ENCODE measurements at regions not wholly inside any gene's neighbourhood (a gene's known extent, or its start where the extent isn't known, plus 50 kb on each side); places are given as distances from the start of the nearest gene placed in this dataset.

GRCh38 chr21:16976193-16976592, 536.6 kb upstream of the CXADR start:
- no peak for DNase-seq (ENCODE audit: low read depth in 4 of 4, low spot score in 1 of 4)

GRCh38 chr21:16978309-16978895, 534.4 kb upstream of the CXADR start:
- no peak for DNase-seq (ENCODE audit: low read depth in 4 of 4, low spot score in 1 of 4)

GRCh38 chr21:16979574-16979973, 533.3 kb upstream of the CXADR start:
- DNase-seq (ENCODE audit: low read depth in 4 of 4, low spot score in 1 of 4), result no peak

GRCh38 chr21:16983420-16983819, 529.4 kb upstream of the CXADR start:
- DNase-seq (ENCODE audit: low read depth in 4 of 4, low spot score in 1 of 4), result no peak

GRCh38 chr21:16992448-16992847, 520.4 kb upstream of the CXADR start:
- no peak for DNase-seq (ENCODE audit: low read depth in 4 of 4, low spot score in 1 of 4)

- no peak for DNase-seq (ENCODE audit: low read depth in 4 of 4, low spot score in 1 of 4)
Observed at GRCh38 chr21:16993416-16994038, 519.3 kb upstream of the CXADR start.

- DNase-seq (ENCODE audit: low read depth in 4 of 4, low spot score in 1 of 4), result no peak
Observed at GRCh38 chr21:17002594-17003257, 510.1 kb upstream of the CXADR start.

- no peak for DNase-seq (ENCODE audit: low read depth in 4 of 4, low spot score in 1 of 4)
Observed at GRCh38 chr21:17003258-17003615, 509.6 kb upstream of the CXADR start.

GRCh38 chr21:17003763-17004373, 509.0 kb upstream of the CXADR start:
- DNase-seq (ENCODE audit: low read depth in 4 of 4, low spot score in 1 of 4), result no peak

GRCh38 chr21:17032141-17032655, 480.6 kb upstream of the CXADR start:
- DNase-seq (ENCODE audit: low read depth in 4 of 4, low spot score in 1 of 4), result no peak

GRCh38 chr21:17044696-17045095, 468.1 kb upstream of the CXADR start:
- DNase-seq (ENCODE audit: low read depth in 4 of 4, low spot score in 1 of 4), result no peak

- no peak for DNase-seq (ENCODE audit: low read depth in 4 of 4, low spot score in 1 of 4)
Observed at GRCh38 chr21:17045214-17045853, 467.5 kb upstream of the CXADR start.

GRCh38 chr21:17048974-17049373, 463.9 kb upstream of the CXADR start:
- DNase-seq (ENCODE audit: low read depth in 4 of 4, low spot score in 1 of 4), result no peak

- DNase-seq (ENCODE audit: low read depth in 4 of 4, low spot score in 1 of 4), result no peak
Observed at GRCh38 chr21:17050156-17050555, 462.7 kb upstream of the CXADR start.

- no peak for DNase-seq (ENCODE audit: low read depth in 4 of 4, low spot score in 1 of 4)
Observed at GRCh38 chr21:17050646-17051045, 462.2 kb upstream of the CXADR start.

GRCh38 chr21:17051054-17051453, 461.8 kb upstream of the CXADR start:
- no peak for DNase-seq (ENCODE audit: low read depth in 4 of 4, low spot score in 1 of 4)

- DNase-seq (ENCODE audit: low read depth in 4 of 4, low spot score in 1 of 4), result no peak
Observed at GRCh38 chr21:17053321-17053720, 459.5 kb upstream of the CXADR start.

- no peak for DNase-seq (ENCODE audit: low read depth in 4 of 4, low spot score in 1 of 4)
Observed at GRCh38 chr21:17059936-17060335, 452.9 kb upstream of the CXADR start.

- no peak for DNase-seq (ENCODE audit: low read depth in 4 of 4, low spot score in 1 of 4)
Observed at GRCh38 chr21:17066006-17066405, 446.8 kb upstream of the CXADR start.

GRCh38 chr21:17071093-17071492, 441.8 kb upstream of the CXADR start:
- no peak for DNase-seq (ENCODE audit: low read depth in 4 of 4, low spot score in 1 of 4)

- DNase-seq (ENCODE audit: low read depth in 4 of 4, low spot score in 1 of 4), result no peak
Observed at GRCh38 chr21:17081193-17081592, 431.6 kb upstream of the CXADR start.

Data from stimulated activated CD4-positive, alpha-beta T cell treated with anti-CD3 and anti-CD28 coated beads, Interleukin-1b, Interleukin-23, amount 100 ng/mL, for 24 hours (primary cell).